SK-N-SH (cell line): ENCODE measurements at regions not wholly inside any gene's neighbourhood (a gene's known extent, or its start where the extent isn't known, plus 50 kb on each side); places are given as distances from the start of the nearest gene placed in this dataset.
"Not testable (repeated sequence)": the region's sequence is repeated elsewhere in the genome, so short reads cannot be mapped to it uniquely, and the experiment has no call there.

ENCODE experiments used
- CTCF ChIA-PET: fragments of 300-600, 350-600 bp; formaldehyde crosslinking; extraction: SDS; loops from one replicate; lab custom pipeline; 2021; lab: Yijun Ruan, JAX
- POLR2A ChIA-PET: fragments of 350-600 bp; sonication (Branson Sonifier 250); formaldehyde crosslinking; extraction: SDS; loops from one replicate; lab custom pipeline; 2020; ENCODE audit warnings: antibody characterized with exemption, inconsistent platforms; lab: Yijun Ruan, JAX
- DNase-seq: peaks from one replicate; pipeline ENCODE4 v3.0.0; 2012
- H2AFZ ChIP-seq: fragments of 200-600 bp; sonication (generic); 2 replicates; pipeline ENCODE4 v1.8.1; 2016; ENCODE audit warnings: antibody characterized with exemption, mild to moderate bottlenecking, low read depth
- H3F3A ChIP-seq: fragments of 200-600 bp; sonication (generic); replicated peaks from 2 replicates; pipeline ENCODE3; 2016; ENCODE audit warnings: antibody characterized with exemption, mild to moderate bottlenecking; ENCODE audit not compliant: insufficient read depth
- H3K27ac ChIP-seq, 2 experiments: fragments of 200-500 bp in 1 of 2; fragments of 200-600 bp in 1 of 2; sonication (Bioruptor generic) in 1 of 2; sonication (generic), shearing (Covaris generic) in 1 of 2; 2 replicates each; pipeline versions ENCODE4 v1.5.1 to v1.6.1; 2014 to 2016; ENCODE audit warnings: low read depth in 2 of 2, inconsistent platforms in 1 of 2, low read length in 1 of 2, mild to moderate bottlenecking in 1 of 2, mixed read lengths in 1 of 2
- H3K27me3 ChIP-seq: fragments of 200-600 bp; sonication (generic), shearing (Covaris generic); 2 replicates; pipeline ENCODE4 v1.6.1; 2016; ENCODE audit warnings: mixed run types; ENCODE audit not compliant: insufficient read depth
- H3K36me3 ChIP-seq, 2 experiments: fragments of 200-500 bp in 1 of 2; fragments of 200-600 bp in 1 of 2; sonication (Bioruptor generic) in 1 of 2; sonication (generic) in 1 of 2; replicated peaks in 1 of 2; 2 replicates each; pipeline versions ENCODE3 to v1.5.1; 2014 to 2016; ENCODE audit warnings: low read length in 1 of 2, mild to moderate bottlenecking in 1 of 2; ENCODE audit not compliant: insufficient read depth in 2 of 2, control insufficient read depth in 1 of 2
- H3K4me1 ChIP-seq, 2 experiments: fragments of 200-500 bp in 1 of 2; fragments of 200-600 bp in 1 of 2; sonication (Bioruptor generic) in 1 of 2; sonication (generic), shearing (Covaris generic) in 1 of 2; 2 replicates each; pipeline versions ENCODE4 v1.5.1 to v1.6.1; 2014 to 2016; ENCODE audit warnings: low read depth in 1 of 2, low read length in 1 of 2, mixed run types in 1 of 2; ENCODE audit not compliant: insufficient read depth in 2 of 2, control insufficient read depth in 1 of 2
- H3K4me2 ChIP-seq: fragments of 200-600 bp; sonication (generic), shearing (Covaris generic); 2 replicates; pipeline ENCODE4 v1.6.1; 2017; ENCODE audit warnings: mixed run types
- H3K4me3 ChIP-seq, 2 experiments: fragments of 200-500 bp in 1 of 2; fragments of 200-600 bp in 1 of 2; sonication (Bioruptor generic) in 1 of 2; sonication (generic), shearing (Covaris generic) in 1 of 2; 2 replicates each; pipeline versions ENCODE4 v1.5.1 to v1.8.1; 2014 to 2016; ENCODE audit warnings: low read depth in 2 of 2, inconsistent platforms in 1 of 2, low read length in 1 of 2, mild to moderate bottlenecking in 1 of 2, mixed read lengths in 1 of 2, moderate library complexity in 1 of 2
- H3K79me2 ChIP-seq: fragments of 200-600 bp; sonication (generic); 2 replicates; pipeline ENCODE4 v1.8.1; 2017; ENCODE audit warnings: mild to moderate bottlenecking; ENCODE audit not compliant: insufficient read depth
- H3K9ac ChIP-seq: fragments of 200-600 bp; sonication (generic); 2 replicates; pipeline ENCODE4 v1.6.1; 2017; ENCODE audit warnings: mixed run types
- H3K9me2 ChIP-seq: fragments of 200-600 bp; sonication (generic); 2 replicates; pipeline ENCODE4 v1.6.1; 2017; ENCODE audit warnings: mixed run types
- H3K9me3 ChIP-seq: fragments of 200-600 bp; sonication (generic); 2 replicates; pipeline ENCODE4 v1.6.1; 2017; ENCODE audit warnings: mixed run types, mild to moderate bottlenecking, moderate library complexity
- H4K20me1 ChIP-seq: fragments of 200-600 bp; sonication (generic); 2 replicates; pipeline ENCODE4 v1.6.1; 2017; ENCODE audit warnings: mild to moderate bottlenecking, mixed run types; ENCODE audit not compliant: insufficient read depth
- CTCF ChIP-seq: fragments of 200-600 bp; sonication (generic); IDR thresholded peaks from 2 replicates; pipeline ENCODE4 v1.6.1; 2017; ENCODE audit warnings: antibody characterized with exemption, mild to moderate bottlenecking, moderate library complexity
- FOXJ3 ChIP-seq: sonication (generic); formaldehyde crosslinking; IDR thresholded peaks from 2 replicates; pipeline ENCODE4 v1.5.1; 2020; ENCODE audit warnings: mild to moderate bottlenecking, missing genetic modification reagents
- GABPA ChIP-seq: IDR thresholded peaks from 2 replicates; pipeline ENCODE4 v1.4.0; 2012; ENCODE audit warnings: low read depth, mild to moderate bottlenecking
- GATA2 ChIP-seq: sonication (generic); formaldehyde crosslinking; IDR thresholded peaks from 2 replicates; pipeline ENCODE4 v1.5.0; 2020; ENCODE audit warnings: mild to moderate bottlenecking, missing genetic modification reagents
- NRF1 ChIP-seq: IDR thresholded peaks from 2 replicates; pipeline ENCODE4 v1.6.1; 2012; ENCODE audit warnings: low read depth, mild to moderate bottlenecking, low read length
- PBX3 ChIP-seq: IDR thresholded peaks from 2 replicates; pipeline ENCODE4; 2012
- REST ChIP-seq: IDR thresholded peaks from 2 replicates; pipeline ENCODE4 v1.6.1; 2012; ENCODE audit warnings: mild to moderate bottlenecking, low read depth, low read length, moderate library complexity
- SIN3A ChIP-seq: IDR thresholded peaks from 2 replicates; pipeline ENCODE4 v1.6.1; 2012; ENCODE audit warnings: low read depth, mild to moderate bottlenecking, low read length, moderate library complexity, borderline replicate concordance
- SMC3 ChIP-seq: IDR thresholded peaks from 2 replicates; pipeline ENCODE4 v1.6.1; 2012; ENCODE audit warnings: low read depth, low read length, improper control_type of control experiment
- TEAD4 ChIP-seq: IDR thresholded peaks from 2 replicates; pipeline ENCODE4 v1.4.0; 2012; ENCODE audit warnings: mild to moderate bottlenecking, borderline replicate concordance; ENCODE audit not compliant: insufficient read depth
- ZBTB33 ChIP-seq: IDR thresholded peaks from 2 replicates; pipeline ENCODE4 v1.4.0; 2012; ENCODE audit warnings: low read depth, borderline replicate concordance
- WGBS: methylation state at CpG from one replicate; pipeline ENCODE4 v1.1.6; 2017; ENCODE audit warnings: low lambda C conversion rate; 5-methylcytosine and 5-hydroxymethylcytosine counted together
- TF ChIP-seq, protein P1 (sequence below): fragments of 150-350 bp; IDR thresholded peaks from 2 replicates; pipeline ENCODE4 v1.6.1; 2017; ENCODE audit warnings: antibody characterized with exemption, low read length, low read depth, borderline replicate concordance

DNA sequence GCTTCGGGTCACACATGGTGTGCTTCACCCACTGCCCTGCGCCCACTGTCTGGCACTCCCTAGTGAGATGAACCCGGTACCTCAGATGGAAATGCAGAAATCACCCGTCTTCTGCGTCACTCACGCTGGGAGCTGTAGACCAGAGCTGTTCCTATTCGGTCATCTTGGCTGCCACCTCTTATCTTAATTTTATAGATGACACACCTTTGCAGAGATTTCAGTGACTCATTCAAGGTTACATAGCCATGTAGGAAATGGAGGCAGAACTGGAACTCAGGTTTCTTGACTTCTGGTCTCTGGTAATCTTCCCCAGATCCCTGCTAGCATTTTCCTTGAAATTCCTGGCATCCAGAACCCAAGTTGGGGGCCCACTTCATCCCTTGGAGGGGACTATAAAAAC is 291.9 kb downstream of the PDCD6IP start:
- H3K4me3 ChIP-seq, H4K20me1 ChIP-seq, H3K79me2 ChIP-seq, H3K27me3 ChIP-seq, H3K4me1 ChIP-seq, H3K9ac ChIP-seq, H3K4me2 ChIP-seq, H3K9me3 ChIP-seq, H3F3A ChIP-seq, H2AFZ ChIP-seq, DNase-seq, CTCF ChIA-PET, H3K36me3 ChIP-seq, H3K27ac ChIP-seq, POLR2A ChIA-PET, H3K9me2 ChIP-seq: not testable (repeated sequence)
- whole genome bisulfite sequencing, result 51% methylated on average over 7 of the region's 7 CpGs

DNA sequence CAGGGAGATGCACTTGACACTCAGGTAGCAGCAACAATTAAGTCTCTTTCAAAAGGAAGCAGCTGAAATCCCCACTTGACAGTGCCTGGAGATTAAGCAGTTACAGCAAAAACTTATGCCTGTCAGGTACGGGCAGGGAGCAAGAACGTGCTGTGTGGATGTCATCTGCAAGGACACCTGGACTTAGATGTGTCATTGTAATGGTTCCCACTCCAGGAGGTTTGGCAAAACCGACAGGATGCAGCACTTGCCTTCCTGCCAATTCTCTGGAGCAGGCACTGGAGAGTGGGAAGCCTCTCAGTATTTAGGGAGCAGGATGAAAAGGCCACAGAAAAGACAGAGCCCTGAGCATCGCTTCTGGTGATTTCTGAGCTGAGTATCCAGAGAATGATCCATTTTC is 292.4 kb downstream of the PDCD6IP start:
- H3K9me2 ChIP-seq, result no peaks in the 10 kb centered on the region
- ChIA-PET CTCF (no interaction called here), POLR2A (no interaction called here)
- H3K4me3 ChIP-seq, result no peak overlapping the region
- no peaks in the 10 kb centered on the region for H4K20me1 ChIP-seq
- H3K27me3 ChIP-seq, result no peaks in the 10 kb centered on the region
- H3K9me3 ChIP-seq, result no peaks in the 10 kb centered on the region
- no peaks in the 10 kb centered on the region; a peak in 1 of 4 replicates for H3K4me1 ChIP-seq
- no peak for DNase-seq
- TF ChIP-seq ZBTB33 (no peak), REST (no peak), GATA2 (CRISPR knock-in tag) (no peak), SIN3A (no peak), CTCF (no peak), TEAD4 (no peak), GABPA (no peak), FOXJ3 (CRISPR knock-in tag) (no peak), SMC3 (no peak), NRF1 (no peak), PBX3 (no peak)
- TF ChIP-seq, protein P1, sequence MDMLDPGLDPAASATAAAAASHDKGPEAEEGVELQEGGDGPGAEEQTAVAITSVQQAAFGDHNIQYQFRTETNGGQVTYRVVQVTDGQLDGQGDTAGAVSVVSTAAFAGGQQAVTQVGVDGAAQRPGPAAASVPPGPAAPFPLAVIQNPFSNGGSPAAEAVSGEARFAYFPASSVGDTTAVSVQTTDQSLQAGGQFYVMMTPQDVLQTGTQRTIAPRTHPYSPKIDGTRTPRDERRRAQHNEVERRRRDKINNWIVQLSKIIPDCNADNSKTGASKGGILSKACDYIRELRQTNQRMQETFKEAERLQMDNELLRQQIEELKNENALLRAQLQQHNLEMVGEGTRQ, result no peak
- H3F3A ChIP-seq, result no peaks in the 10 kb centered on the region
- H3K27ac ChIP-seq, result no peak overlapping the region
- no peak overlapping the region for H3K4me2 ChIP-seq
- no peaks in the 10 kb centered on the region for H3K79me2 ChIP-seq
- H3K9ac ChIP-seq, result no peak overlapping the region
- no peak overlapping the region for H2AFZ ChIP-seq
- H3K36me3 ChIP-seq, result no peaks in the 10 kb centered on the region
- 21% methylated on average over 4 of the region's 4 CpGs for WGBS

DNA sequence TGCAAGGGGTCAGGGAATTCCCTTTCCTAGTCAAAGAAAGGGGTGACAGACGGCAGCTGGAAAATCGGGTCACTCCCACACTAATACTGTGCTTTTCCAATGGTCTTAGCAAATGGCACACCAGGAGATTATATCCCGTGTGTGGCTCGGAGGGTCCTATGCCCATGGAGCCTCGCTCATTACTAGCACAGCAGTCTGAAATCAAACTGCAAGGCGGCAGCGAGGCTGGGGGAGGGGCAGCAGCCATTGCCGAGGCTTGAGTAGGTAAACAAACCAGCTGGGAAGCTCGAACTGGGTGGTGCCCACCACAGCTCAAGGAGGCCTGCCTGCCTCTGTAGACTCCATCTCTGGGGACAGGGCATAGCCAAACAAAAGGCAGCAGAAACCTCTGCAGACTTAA is 295.9 kb downstream of the PDCD6IP start:
- H3K9me3 ChIP-seq, H3K27ac ChIP-seq, H3F3A ChIP-seq, POLR2A ChIA-PET, H4K20me1 ChIP-seq, H3K36me3 ChIP-seq, H3K9me2 ChIP-seq, DNase-seq, H3K27me3 ChIP-seq, H2AFZ ChIP-seq, H3K4me1 ChIP-seq, H3K9ac ChIP-seq, CTCF ChIA-PET, H3K4me2 ChIP-seq, H3K4me3 ChIP-seq, H3K79me2 ChIP-seq: not testable (repeated sequence)
- WGBS, result 38% methylated on average over 8 of the region's 9 CpGs
